ENCODE measurements at regions not wholly inside any gene's neighbourhood (a gene's known extent, or its start where the extent isn't known, plus 50 kb on each side); places are given as distances from the start of the nearest gene placed in this dataset.
"Not testable (repeated sequence)": the region's sequence is repeated elsewhere in the genome, so short reads cannot be mapped to it uniquely, and the experiment has no call there.

- no peak for DNase-seq (ENCODE audit: low spot score)
These were observed 873.5 kb downstream of the REEP3 start for GRCh38 chr10:64394744-64395143.

- no peak for DNase-seq (ENCODE audit: low spot score)
These were observed 875.0 kb downstream of the REEP3 start for GRCh38 chr10:64396105-64396708.

- no peak for DNase-seq (ENCODE audit: low spot score)
These were observed 875.9 kb downstream of the REEP3 start for GRCh38 chr10:64397125-64397524.

GRCh38 chr10:64408391-64409183 is 887.4 kb downstream of the REEP3 start:
- no peak for DNase-seq (ENCODE audit: low spot score)

GRCh38 chr10:64409349-64409748 is 888.1 kb downstream of the REEP3 start:
- no peak for DNase-seq (ENCODE audit: low spot score)

- no peak for DNase-seq (ENCODE audit: low spot score)
These were observed 894.8 kb downstream of the REEP3 start for GRCh38 chr10:64416011-64416410.

GRCh38 chr10:64419461-64419860 is 898.3 kb downstream of the REEP3 start:
- no peak for DNase-seq (ENCODE audit: low spot score)

- no peak for DNase-seq (ENCODE audit: low spot score)
These were observed 905.5 kb downstream of the REEP3 start for GRCh38 chr10:64426745-64427144.

- peak; percentile 76 for DNase-seq (ENCODE audit: low spot score)
These were observed 909.6 kb downstream of the REEP3 start for GRCh38 chr10:64430690-64431323.

- DNase-seq (ENCODE audit: low spot score) = not testable (repeated sequence)
These were observed 920.7 kb downstream of the REEP3 start for GRCh38 chr10:64441872-64442271.

- no peak for DNase-seq (ENCODE audit: low spot score)
These were observed 923.0 kb downstream of the REEP3 start for GRCh38 chr10:64444163-64444562.

- peak; percentile 29 for DNase-seq (ENCODE audit: low spot score)
These were observed 923.4 kb downstream of the REEP3 start for GRCh38 chr10:64444564-64444963.

GRCh38 chr10:64449603-64450002 is 928.4 kb downstream of the REEP3 start:
- no peak for DNase-seq (ENCODE audit: low spot score)

- no peak for DNase-seq (ENCODE audit: low spot score)
These were observed 929.1 kb downstream of the REEP3 start for GRCh38 chr10:64450312-64450711.

- DNase-seq (ENCODE audit: low spot score) = no peak
These were observed 933.8 kb downstream of the REEP3 start for GRCh38 chr10:64454962-64455361.

- DNase-seq (ENCODE audit: low spot score) = no peak
These were observed 937.1 kb downstream of the REEP3 start for GRCh38 chr10:64458306-64458705.

- no peak for DNase-seq (ENCODE audit: low spot score)
These were observed 942.2 kb downstream of the REEP3 start for GRCh38 chr10:64463406-64463805.

GRCh38 chr10:64465653-64466052 is 944.5 kb downstream of the REEP3 start:
- DNase-seq (ENCODE audit: low spot score) = no peak

- no peak for DNase-seq (ENCODE audit: low spot score)
These were observed 947.0 kb downstream of the REEP3 start for GRCh38 chr10:64468219-64468618.

GRCh38 chr10:64476506-64476905 is 955.3 kb downstream of the REEP3 start:
- DNase-seq (ENCODE audit: low spot score) = no peak

- no peak for DNase-seq (ENCODE audit: low spot score)
These were observed 956.6 kb downstream of the REEP3 start for GRCh38 chr10:64477791-64478190.

- DNase-seq (ENCODE audit: low spot score) = no peak
These were observed 963.7 kb downstream of the REEP3 start for GRCh38 chr10:64484811-64485330.

- no peak for DNase-seq (ENCODE audit: low spot score)
These were observed 964.9 kb downstream of the REEP3 start for GRCh38 chr10:64486149-64486548.
